Sigmoid colon (tissue), 6 donors: ENCODE measurements at regions not wholly inside any gene's neighbourhood (a gene's known extent, or its start where the extent isn't known, plus 50 kb on each side); places are given as distances from the start of the nearest gene placed in this dataset.

Source experiments
- DNase-seq: peaks from one replicate; pipeline ENCODE4 v3.0.0-alpha.2; 2019
- H3K27ac ChIP-seq, 4 donors: fragments of 200-600 bp; sonication (generic); one replicate each; pipeline ENCODE4 v1.5.1; 2016 to 2019; ENCODE audit warnings: mild to moderate bottlenecking in 1 of 4
- H3K27me3 ChIP-seq, 3 donors: fragments of 200-600 bp; sonication (generic); one replicate each; pipeline ENCODE4 v1.5.1; 2019; ENCODE audit warnings: mild to moderate bottlenecking in 1 of 3
- H3K36me3 ChIP-seq, 4 donors: fragments of 200-600 bp; sonication (generic); one replicate each; pipeline ENCODE4 v1.5.1; 2016 to 2019
- H3K4me1 ChIP-seq, 4 donors: fragments of 200-600 bp; sonication (generic); one replicate each; pipeline ENCODE4 v1.5.1; 2017 to 2019
- H3K4me3 ChIP-seq, 4 donors: fragments of 200-600 bp; sonication (generic); one replicate each; pipeline ENCODE4 v1.5.1; 2017 to 2019; ENCODE audit warnings: mild to moderate bottlenecking in 2 of 4, moderate library complexity in 1 of 4
- H3K9me3 ChIP-seq, 4 donors: fragments of 200-600 bp in 3 of 4; sonication (generic) in 3 of 4; one replicate each; pipeline versions ENCODE4 v1.5.1 to v1.6.1; 2013 to 2019
- EP300 ChIP-seq, 4 donors: sonication (generic); formaldehyde crosslinking; IDR thresholded peaks; one replicate each; pipeline ENCODE4 v1.6.1; 2017; ENCODE audit warnings: antibody characterized with exemption in 4 of 4
- POLR2A ChIP-seq, 2 donors: fragments of 450-650 bp; IDR thresholded peaks; one replicate each; pipeline ENCODE4 v1.6.1; 2016; ENCODE audit warnings: antibody characterized with exemption in 2 of 2, mild to moderate bottlenecking in 2 of 2, moderate library complexity in 2 of 2
- POLR2AphosphoS5 ChIP-seq, 4 donors: sonication (generic); formaldehyde crosslinking; IDR thresholded peaks; one replicate each; pipeline ENCODE4 v1.6.1; 2017; ENCODE audit warnings: antibody characterized with exemption in 4 of 4
- WGBS, 2 donors: extraction: QIAGEN DNeasy Blood & Tissue Kit; methylation state at CpG; one replicate each; pipeline ENCODE4 v1.1.7; 2013; 5-methylcytosine and 5-hydroxymethylcytosine counted together
- intact Hi-C: fragments of 100-400 bp; cut with DNase I; formaldehyde crosslinking; loops from one replicate; pipeline ENCODE4 v1.15.1; 2023
- TF ChIP-seq, protein P1 (sequence below), 4 experiments: fragments of 450-650 bp in 3 of 4; fragments of 200-600 bp in 1 of 4; IDR thresholded peaks; one replicate each; pipeline ENCODE4 v1.5.1; 2016 to 2019; ENCODE audit warnings: antibody characterized with exemption in 4 of 4, mild to moderate bottlenecking in 3 of 4, moderate library complexity in 2 of 4
- donor health status: healthy with polysubstance abuse.
- donor health status: healthy.

DNA sequence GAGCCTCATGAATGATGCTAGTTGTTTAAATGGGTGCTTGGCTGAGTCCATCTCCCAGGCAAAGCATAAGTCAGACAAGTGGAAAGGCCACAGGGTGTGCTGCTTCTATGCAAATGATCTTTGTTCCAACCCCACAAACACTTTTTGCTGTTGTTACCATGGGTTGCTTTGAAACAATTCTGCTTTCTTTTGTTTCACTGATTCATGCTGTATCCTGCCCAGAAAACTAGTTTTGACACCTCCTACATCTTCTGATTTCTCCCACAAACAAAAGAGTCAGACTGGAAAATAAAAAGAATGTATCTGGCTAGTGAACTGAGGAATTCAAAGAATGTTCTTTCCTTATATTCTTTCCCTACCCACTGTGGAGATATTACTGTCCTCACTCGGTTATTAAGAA is 298.6 kb downstream of the DIRAS2 start:
- no peak overlapping the region for H3K4me3 ChIP-seq
- H3K27ac ChIP-seq: no peak overlapping the region
- no peaks in the 10 kb centered on the region for H3K36me3 ChIP-seq
- intact Hi-C loops: no loop called here
- no peaks in the 10 kb centered on the region for H3K27me3 ChIP-seq
- TF ChIP-seq POLR2A (IDR thresholded peaks at IDR 0.05): no peak
- TF ChIP-seq POLR2AphosphoS5 (IDR thresholded peaks at IDR 0.05): no peak
- TF ChIP-seq, protein P1, sequence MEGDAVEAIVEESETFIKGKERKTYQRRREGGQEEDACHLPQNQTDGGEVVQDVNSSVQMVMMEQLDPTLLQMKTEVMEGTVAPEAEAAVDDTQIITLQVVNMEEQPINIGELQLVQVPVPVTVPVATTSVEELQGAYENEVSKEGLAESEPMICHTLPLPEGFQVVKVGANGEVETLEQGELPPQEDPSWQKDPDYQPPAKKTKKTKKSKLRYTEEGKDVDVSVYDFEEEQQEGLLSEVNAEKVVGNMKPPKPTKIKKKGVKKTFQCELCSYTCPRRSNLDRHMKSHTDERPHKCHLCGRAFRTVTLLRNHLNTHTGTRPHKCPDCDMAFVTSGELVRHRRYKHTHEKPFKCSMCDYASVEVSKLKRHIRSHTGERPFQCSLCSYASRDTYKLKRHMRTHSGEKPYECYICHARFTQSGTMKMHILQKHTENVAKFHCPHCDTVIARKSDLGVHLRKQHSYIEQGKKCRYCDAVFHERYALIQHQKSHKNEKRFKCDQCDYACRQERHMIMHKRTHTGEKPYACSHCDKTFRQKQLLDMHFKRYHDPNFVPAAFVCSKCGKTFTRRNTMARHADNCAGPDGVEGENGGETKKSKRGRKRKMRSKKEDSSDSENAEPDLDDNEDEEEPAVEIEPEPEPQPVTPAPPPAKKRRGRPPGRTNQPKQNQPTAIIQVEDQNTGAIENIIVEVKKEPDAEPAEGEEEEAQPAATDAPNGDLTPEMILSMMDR (IDR thresholded peaks at IDR 0.05): no peak
- no peak for TF ChIP-seq EP300 (IDR thresholded peaks at IDR 0.05)
- H3K4me1 ChIP-seq: no peaks in the 10 kb centered on the region
- 72 to 84% methylated on average over 1 of the region's 1 CpG for WGBS, 2 donors
- no peak for DNase-seq
- H3K9me3 ChIP-seq: no peaks in the 10 kb centered on the region

DNA sequence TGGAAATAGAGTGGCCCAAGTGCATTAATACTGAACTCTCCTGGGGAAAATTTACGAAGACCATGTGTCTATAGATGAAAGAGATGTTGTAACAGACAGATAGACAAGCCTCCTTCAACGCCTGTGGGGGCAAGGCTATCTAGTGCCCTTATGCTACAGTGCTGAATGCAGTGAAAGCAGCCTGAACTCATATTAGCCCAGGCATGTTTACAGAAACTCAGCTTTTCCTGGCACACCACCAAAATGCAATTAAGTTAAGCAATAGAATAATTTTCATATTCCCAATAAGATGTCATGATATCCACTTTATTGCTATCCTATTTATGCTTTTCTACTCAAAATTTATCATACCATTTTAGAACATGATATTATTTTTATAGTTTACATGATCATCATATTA is 277.0 kb downstream of the DIRAS2 start:
- Histone ChIP-seq H3K27ac (no peak overlapping the region), H3K27me3 (no peaks in the 10 kb centered on the region), H3K4me3 (no peak overlapping the region), H3K36me3 (no peaks in the 10 kb centered on the region), H3K9me3 (no peaks in the 10 kb centered on the region), H3K4me1 (no peaks in the 10 kb centered on the region)
- DNase-seq: no peak
- TF ChIP-seq EP300 (IDR thresholded peaks at IDR 0.05): no peak
- no peak for TF ChIP-seq POLR2A (IDR thresholded peaks at IDR 0.05)
- TF ChIP-seq, protein P1 (IDR thresholded peaks at IDR 0.05): no peak
- TF ChIP-seq POLR2AphosphoS5 (IDR thresholded peaks at IDR 0.05): no peak
- intact Hi-C loops: no loop called here
- WGBS, 2 donors: 65 to 70% methylated on average over 2 of the region's 2 CpGs

DNA sequence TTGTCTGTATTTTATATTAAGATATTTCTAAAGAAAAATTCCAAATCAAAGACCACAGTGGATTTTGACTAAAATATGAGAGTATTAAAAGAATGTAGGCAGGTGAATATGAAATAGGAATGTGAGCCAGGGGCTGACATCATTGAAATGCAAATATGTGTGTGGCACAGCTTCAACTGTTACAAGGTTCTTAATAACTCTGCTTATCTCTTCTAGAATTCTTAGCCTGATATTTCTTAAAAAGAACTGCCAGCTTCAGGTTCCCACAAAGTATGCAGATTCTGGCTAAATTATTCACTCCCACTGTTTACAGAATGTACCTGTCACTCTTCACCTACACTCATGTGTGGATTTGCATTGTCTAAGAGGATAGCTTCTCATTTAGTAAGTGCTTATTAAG is 274.4 kb downstream of the DIRAS2 start:
- TF ChIP-seq POLR2A (IDR thresholded peaks at IDR 0.05) (no peak), EP300 (IDR thresholded peaks at IDR 0.05) (no peak), POLR2AphosphoS5 (IDR thresholded peaks at IDR 0.05) (no peak)
- TF ChIP-seq, protein P1 (IDR thresholded peaks at IDR 0.05): no peak
- DNase-seq: no peak
- Histone ChIP-seq H3K36me3 (no peaks in the 10 kb centered on the region), H3K4me3 (no peak overlapping the region), H3K27me3 (no peaks in the 10 kb centered on the region), H3K27ac (no peak overlapping the region), H3K4me1 (no peaks in the 10 kb centered on the region), H3K9me3 (no peaks in the 10 kb centered on the region)
- intact Hi-C loops: no loop called here

DNA sequence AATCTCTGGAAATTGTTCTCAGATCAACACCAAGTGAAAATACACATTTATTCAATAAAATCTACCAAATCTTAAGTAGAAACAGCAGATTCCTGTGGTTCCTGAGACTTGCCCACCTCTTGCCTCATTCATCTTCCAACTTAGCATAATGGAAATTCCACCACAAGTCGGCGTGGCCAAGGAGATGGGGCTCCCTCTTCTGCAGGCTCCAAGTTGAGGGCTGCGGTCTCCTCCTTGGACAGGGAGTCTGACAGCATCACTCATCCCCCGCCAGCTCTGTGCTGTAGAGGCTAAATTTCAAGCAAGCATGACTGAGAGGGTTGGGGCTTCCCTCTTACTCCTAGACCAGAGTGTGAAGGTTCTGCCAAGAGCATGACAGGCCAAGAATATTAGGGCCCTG is 273.7 kb downstream of the DIRAS2 start:
- no peak overlapping the region for H3K4me3 ChIP-seq
- no peaks in the 10 kb centered on the region for H3K36me3 ChIP-seq
- no peaks in the 10 kb centered on the region for H3K9me3 ChIP-seq
- WGBS, 2 donors: 92% methylated on average over 4 of the region's 4 CpGs
- TF ChIP-seq POLR2A (IDR thresholded peaks at IDR 0.05) (no peak), EP300 (IDR thresholded peaks at IDR 0.05) (no peak), POLR2AphosphoS5 (IDR thresholded peaks at IDR 0.05) (no peak)
- TF ChIP-seq, protein P1 (IDR thresholded peaks at IDR 0.05): no peak
- H3K4me1 ChIP-seq: no peaks in the 10 kb centered on the region
- no peak for DNase-seq
- intact Hi-C loops: no loop called here
- no peak overlapping the region for H3K27ac ChIP-seq
- no peaks in the 10 kb centered on the region for H3K27me3 ChIP-seq

DNA sequence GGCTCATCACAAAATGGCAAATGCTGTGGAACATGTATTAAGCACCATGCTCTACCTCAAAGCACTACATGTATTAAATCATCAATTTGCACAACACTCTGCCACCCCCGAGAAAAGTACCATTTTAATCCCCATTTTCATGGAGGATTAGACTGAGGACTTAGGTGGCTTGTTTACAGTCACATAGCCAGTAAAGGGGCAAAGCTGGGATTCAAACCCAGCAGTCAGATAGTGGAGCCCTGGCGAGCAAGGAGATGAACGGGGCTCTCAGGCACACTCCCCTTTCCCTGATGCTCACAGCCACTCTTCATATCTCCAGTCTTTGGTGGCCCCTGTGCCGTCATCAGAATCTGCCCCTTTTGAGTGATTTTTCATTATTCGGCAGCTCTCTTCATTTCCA is 262.9 kb downstream of the DIRAS2 start:
- H3K9me3 ChIP-seq: no peaks in the 10 kb centered on the region
- no peaks in the 10 kb centered on the region for H3K36me3 ChIP-seq
- TF ChIP-seq, protein P1 (IDR thresholded peaks at IDR 0.05): no peak
- no peak for TF ChIP-seq EP300 (IDR thresholded peaks at IDR 0.05)
- no peak for TF ChIP-seq POLR2A (IDR thresholded peaks at IDR 0.05)
- TF ChIP-seq POLR2AphosphoS5 (IDR thresholded peaks at IDR 0.05): no peak
- no peaks in the 10 kb centered on the region for H3K27me3 ChIP-seq
- WGBS, 2 donors: 86 to 88% methylated on average over 5 of the region's 5 CpGs
- DNase-seq: no peak
- H3K4me3 ChIP-seq: no peak overlapping the region
- H3K27ac ChIP-seq: no peak overlapping the region
- H3K4me1 ChIP-seq: no peaks in the 10 kb centered on the region
- intact Hi-C loops: no loop called here
